Cardiac muscle cell (in vitro differentiated cells and primary cell): ENCODE measurements at regions not wholly inside any gene's neighbourhood (a gene's known extent, or its start where the extent isn't known, plus 50 kb on each side); places are given as distances from the start of the nearest gene placed in this dataset.
"Not testable (repeated sequence)": the region's sequence is repeated elsewhere in the genome, so short reads cannot be mapped to it uniquely, and the experiment has no call there.

Experiments
- DNase-seq, 2 donors: peaks; one replicate each; pipeline versions ENCODE4 v3.0.0 to v3.0.0-alpha.2; 2010 to 2017; ENCODE audit warnings: low read depth in 1 of 2, low spot score in 1 of 2
- H3K27ac ChIP-seq: fragments of 200-600 bp; sonication (generic); 2 replicates; pipeline ENCODE4 v1.5.1; 2016
- H3K27me3 ChIP-seq: fragments of 200-600 bp; sonication (generic); 2 replicates; pipeline ENCODE4 v1.6.0; 2016; ENCODE audit warnings: control low read depth
- H3K36me3 ChIP-seq: fragments of 200-600 bp; sonication (generic); 2 replicates; pipeline ENCODE4 v1.5.1; 2016; ENCODE audit warnings: control low read depth
- H3K4me1 ChIP-seq: fragments of 200-600 bp; sonication (generic); 2 replicates; pipeline ENCODE4 v1.8.1; 2017; ENCODE audit warnings: low read depth, mild to moderate bottlenecking, mixed run types
- H3K4me3 ChIP-seq: fragments of 200-600 bp; sonication (generic); 2 replicates; pipeline ENCODE4 v1.5.1; 2016; ENCODE audit warnings: mild to moderate bottlenecking
- H3K9me3 ChIP-seq: fragments of 200-600 bp; sonication (generic); 2 replicates; pipeline ENCODE4 v1.5.1; 2017; ENCODE audit warnings: low read depth, mild to moderate bottlenecking, control low read depth
- CTCF ChIP-seq: IDR thresholded peaks from 2 replicates; pipeline ENCODE4 v1.5.1; 2012; ENCODE audit warnings: low read depth, mild to moderate bottlenecking, low read length

GRCh38 chr6:54559136-54559535 is 250.9 kb downstream of the TINAG start:
- Histone ChIP-seq H3K36me3 (no peaks in the 10 kb centered on the region), H3K4me3 (no peak overlapping the region), H3K9me3 (no peaks in the 10 kb centered on the region), H3K27ac (no peak overlapping the region), H3K4me1 (no peaks in the 10 kb centered on the region), H3K27me3 (no peaks in the 10 kb centered on the region)
- TF ChIP-seq CTCF: no peak
- DNase-seq: no peak

GRCh38 chr6:54564188-54564587 is 255.9 kb downstream of the TINAG start:
- not testable (repeated sequence) for H3K27ac ChIP-seq, H3K27me3 ChIP-seq, H3K9me3 ChIP-seq, DNase-seq, H3K36me3 ChIP-seq, H3K4me3 ChIP-seq, H3K4me1 ChIP-seq

GRCh38 chr6:54574671-54575070 is 266.4 kb downstream of the TINAG start:
- no peaks in the 10 kb centered on the region for H3K36me3 ChIP-seq
- H3K27ac ChIP-seq: no peak overlapping the region
- DNase-seq: no peak
- no peak overlapping the region for H3K4me3 ChIP-seq
- H3K9me3 ChIP-seq: no peaks in the 10 kb centered on the region
- no peaks in the 10 kb centered on the region for H3K4me1 ChIP-seq
- TF ChIP-seq CTCF: no peak
- no peaks in the 10 kb centered on the region for H3K27me3 ChIP-seq

GRCh38 chr6:54578261-54578660 is 268.3 kb upstream of the FAM83B start:
- H3K4me1 ChIP-seq: no peaks in the 10 kb centered on the region
- DNase-seq: no peak
- H3K27me3 ChIP-seq: no peaks in the 10 kb centered on the region
- H3K9me3 ChIP-seq: no peaks in the 10 kb centered on the region
- H3K27ac ChIP-seq: no peak overlapping the region
- no peak overlapping the region for H3K4me3 ChIP-seq
- H3K36me3 ChIP-seq: no peaks in the 10 kb centered on the region
- TF ChIP-seq CTCF: no peak

- no peak for TF ChIP-seq CTCF
- DNase-seq: peak in 1 of 2 donors; percentile 7
These were observed 267.6 kb upstream of the FAM83B start for GRCh38 chr6:54579011-54579410.

GRCh38 chr6:54586251-54586650 is 260.3 kb upstream of the FAM83B start:
- Histone ChIP-seq H3K4me1 (no peaks in the 10 kb centered on the region), H3K27me3 (no peaks in the 10 kb centered on the region), H3K27ac (no peak overlapping the region), H3K36me3 (no peaks in the 10 kb centered on the region), H3K9me3 (no peaks in the 10 kb centered on the region), H3K4me3 (no peak overlapping the region)
- DNase-seq: peak in 1 of 2 donors; percentile 65
- no peak for TF ChIP-seq CTCF

More at GRCh38 chr6:54579011-54579410, 267.6 kb upstream of the FAM83B start:
- Histone ChIP-seq H3K27ac (no peak overlapping the region), H3K9me3 (no peaks in the 10 kb centered on the region), H3K4me3 (no peak overlapping the region), H3K36me3 (no peaks in the 10 kb centered on the region), H3K4me1 (no peaks in the 10 kb centered on the region), H3K27me3 (no peaks in the 10 kb centered on the region)
